GM12878 (cell line): ENCODE measurements at regions not wholly inside any gene's neighbourhood (a gene's known extent, or its start where the extent isn't known, plus 50 kb on each side); places are given as distances from the start of the nearest gene placed in this dataset.
A peak's percentile ranks its signal among the peaks of the same experiment; 100 is the strongest.

ENCODE experiments used
- BMI1 ChIP-seq: fragments of 450-650 bp; IDR thresholded peaks from 2 replicates; pipeline ENCODE4 v1.6.1; 2016; ENCODE audit warnings: mild to moderate bottlenecking, moderate library complexity, borderline replicate concordance
- E2F8 ChIP-seq: fragments of 450-650 bp; IDR thresholded peaks from 2 replicates; pipeline ENCODE4 v1.6.1; 2018; ENCODE audit warnings: mild to moderate bottlenecking, low read depth, moderate library complexity; ENCODE audit not compliant: partially characterized antibody
- FOXM1 ChIP-seq: IDR thresholded peaks from 2 replicates; pipeline ENCODE4 v1.6.1; 2012; ENCODE audit warnings: low read depth, mild to moderate bottlenecking, inconsistent platforms, low read length, moderate library complexity
- HDGF ChIP-seq: fragments of 450-650 bp; IDR thresholded peaks from 2 replicates; pipeline ENCODE4 v1.6.1; 2016; ENCODE audit warnings: antibody characterized with exemption
- HSF1 ChIP-seq: fragments of 150-350 bp; IDR thresholded peaks from 2 replicates; pipeline ENCODE4 v1.6.1; 2014; ENCODE audit warnings: mild to moderate bottlenecking, low read depth, low read length
- KLF5 ChIP-seq: fragments of 450-650 bp; IDR thresholded peaks from 2 replicates; pipeline ENCODE4 v1.6.1; 2014; ENCODE audit warnings: mild to moderate bottlenecking; ENCODE audit not compliant: partially characterized antibody
- LARP7 ChIP-seq: fragments of 450-650 bp; IDR thresholded peaks from 2 replicates; pipeline ENCODE4 v1.6.1; 2017; ENCODE audit warnings: mild to moderate bottlenecking
- MAX ChIP-seq: IDR thresholded peaks from 2 replicates; pipeline ENCODE4 v1.6.1; 2012; ENCODE audit warnings: low read depth, low read length, improper control_type of control experiment
- MTA2 ChIP-seq: fragments of 450-650 bp; IDR thresholded peaks from 2 replicates; pipeline ENCODE4 v1.6.1; 2016; ENCODE audit warnings: low read depth, mild to moderate bottlenecking, moderate library complexity
- MXI1 ChIP-seq: fragments of 150-350 bp; IDR thresholded peaks from 2 replicates; pipeline ENCODE4 v1.6.1; 2011; ENCODE audit warnings: low read depth, mild to moderate bottlenecking, inconsistent platforms, low read length, improper control_type of control experiment
- NFYB ChIP-seq: IDR thresholded peaks from 2 replicates; pipeline ENCODE4 v1.6.1; 2011; ENCODE audit warnings: low read depth, mild to moderate bottlenecking, low read length, improper control_type of control experiment, moderate library complexity; ENCODE audit not compliant: insufficient read depth
- PBX3 ChIP-seq: IDR thresholded peaks from 2 replicates; pipeline ENCODE4 v1.6.1; 2011; ENCODE audit warnings: mild to moderate bottlenecking, low read depth, low read length, moderate library complexity; ENCODE audit not compliant: insufficient replicate concordance
- POLR2AphosphoS2 ChIP-seq: IDR thresholded peaks from 2 replicates; pipeline ENCODE4 v1.6.1; 2011; ENCODE audit warnings: low read depth, mild to moderate bottlenecking, low read length, improper control_type of control experiment, moderate library complexity
- POU2F2 ChIP-seq: IDR thresholded peaks from 3 replicates; pipeline ENCODE4 v1.6.1; 2011; ENCODE audit warnings: low read depth, mild to moderate bottlenecking, low read length, borderline replicate concordance
- RAD21 ChIP-seq: IDR thresholded peaks from 2 replicates; pipeline ENCODE4 v1.6.1; 2011; ENCODE audit warnings: mild to moderate bottlenecking, low read depth, low read length, moderate library complexity; ENCODE audit not compliant: insufficient read depth
- RUNX3 ChIP-seq: IDR thresholded peaks from 2 replicates; pipeline ENCODE4 v1.6.1; 2012; ENCODE audit warnings: low read length, inconsistent platforms
- SMARCA5 ChIP-seq: fragments of 450-650 bp; IDR thresholded peaks from 2 replicates; pipeline ENCODE4 v1.6.1; 2017; ENCODE audit warnings: mild to moderate bottlenecking
- SUZ12 ChIP-seq: fragments of 200-600 bp; sonication (generic); IDR thresholded peaks from one replicate; pipeline ENCODE4 v1.6.1; 2018; ENCODE audit warnings: antibody characterized with exemption, mild to moderate bottlenecking; ENCODE audit not compliant: unreplicated experiment
- YY1 ChIP-seq: IDR thresholded peaks from 2 replicates; pipeline ENCODE4 v1.6.1; 2011; ENCODE audit warnings: low read depth, mild to moderate bottlenecking, low read length
- ZNF24 ChIP-seq: fragments of 450-650 bp; IDR thresholded peaks from 2 replicates; pipeline ENCODE4 v1.6.1; 2017; ENCODE audit warnings: antibody characterized with exemption, mild to moderate bottlenecking
- ZNF274 ChIP-seq: IDR thresholded peaks from one replicate; pipeline ENCODE4 v1.8.0; 2011; ENCODE audit not compliant: insufficient read length, insufficient read depth
- ZNF592 ChIP-seq: fragments of 450-650 bp; IDR thresholded peaks from 2 replicates; pipeline ENCODE4 v1.6.1; 2017; ENCODE audit warnings: mild to moderate bottlenecking, moderate library complexity

GRCh38 chr18:34122724-34123334 is 101.9 kb downstream of the NOL4 start (continued):
- TF ChIP-seq POU2F2 (no peak), MTA2 (no peak), HDGF (no peak), ZNF592 (peak; percentile 89), NFYB (no peak), SMARCA5 (peak; percentile 78; the same call in 1 of the 2 replicates), HSF1 (no peak), POLR2AphosphoS2 (no peak), MXI1 (no peak), SUZ12 (no peak), ZNF24 (0 out of 2 replicates have a peak, but pooled peaks have one; percentile 38), ZNF274 (no peak), LARP7 (no peak), KLF5 (no peak), BMI1 (no peak), PBX3 (no peak), FOXM1 (peak; percentile 65; the same call in 1 of the 2 replicates), E2F8 (no peak), MAX (no peak), RAD21 (peak; percentile 98), YY1 (peak; percentile 34; the same call in 1 of the 2 replicates), RUNX3 (peak; percentile 59)
